ENCODE measurements at regions not wholly inside any gene's neighbourhood (a gene's known extent, or its start where the extent isn't known, plus 50 kb on each side); places are given as distances from the start of the nearest gene placed in this dataset.

DNA sequence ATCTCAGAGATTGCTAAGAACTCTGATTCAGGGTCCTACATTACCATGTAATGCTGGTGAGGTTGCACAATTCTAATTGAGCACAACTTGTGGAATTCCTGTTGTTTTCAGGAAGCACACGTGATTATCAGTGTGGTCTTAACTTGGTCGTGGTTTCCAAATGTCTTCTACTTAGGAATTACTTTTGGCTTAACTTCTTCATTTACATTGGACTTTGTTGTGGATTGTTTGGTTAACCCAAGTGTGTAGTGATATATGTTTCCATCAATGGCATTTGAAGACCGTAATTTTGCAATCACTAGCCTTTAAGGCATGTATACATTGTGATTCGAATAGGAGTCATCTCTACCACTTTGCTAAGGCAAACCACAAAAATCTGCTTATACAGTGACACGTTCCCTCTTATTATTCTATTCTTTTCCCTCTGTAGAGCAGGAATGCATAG, 373.3 kb downstream of the IRS1 start:
- DNase-seq = no peak

DNA sequence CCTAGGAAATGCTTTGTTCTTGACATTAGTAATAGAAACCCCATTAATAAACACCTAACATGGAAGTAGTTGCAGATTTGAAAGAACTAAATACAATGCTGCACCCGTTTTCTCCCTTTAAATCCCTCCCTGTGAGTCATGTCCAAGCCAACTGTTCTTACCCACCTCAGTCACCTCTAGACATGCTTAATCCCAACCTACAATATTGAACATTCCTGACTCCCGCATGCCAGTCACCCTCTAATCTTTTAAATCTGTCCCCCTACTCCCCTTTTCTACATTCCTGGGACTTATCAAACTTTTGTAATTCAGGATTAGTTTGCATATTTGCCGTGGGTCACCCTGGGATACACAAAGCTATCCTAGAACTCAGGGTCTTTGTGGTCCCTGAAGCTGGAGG, 374.6 kb downstream of the IRS1 start:
- no peak for DNase-seq

DNA sequence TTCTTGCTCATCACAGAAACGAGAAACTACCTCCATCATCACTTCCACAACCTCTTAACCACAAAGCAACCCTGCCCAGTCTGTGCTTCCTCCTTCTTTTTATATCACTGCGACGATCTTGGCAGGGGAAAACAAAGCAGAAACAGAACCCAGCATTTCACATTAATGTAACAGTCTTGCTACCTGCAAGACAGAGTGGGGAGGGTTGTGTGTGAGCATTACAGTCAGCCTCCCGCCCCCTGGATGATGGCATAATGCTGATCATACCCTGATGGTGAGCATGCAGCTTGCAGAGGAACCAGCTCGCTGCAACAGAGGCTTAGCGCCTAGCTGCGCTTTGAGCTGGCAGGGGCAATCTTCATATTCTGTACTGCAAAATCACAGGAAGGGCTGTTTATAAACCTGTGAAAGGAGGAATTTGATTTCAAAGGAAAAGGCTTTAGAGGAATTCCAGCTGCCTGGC, 376.1 kb downstream of the IRS1 start:
- peak; percentile 19 for DNase-seq

DNA sequence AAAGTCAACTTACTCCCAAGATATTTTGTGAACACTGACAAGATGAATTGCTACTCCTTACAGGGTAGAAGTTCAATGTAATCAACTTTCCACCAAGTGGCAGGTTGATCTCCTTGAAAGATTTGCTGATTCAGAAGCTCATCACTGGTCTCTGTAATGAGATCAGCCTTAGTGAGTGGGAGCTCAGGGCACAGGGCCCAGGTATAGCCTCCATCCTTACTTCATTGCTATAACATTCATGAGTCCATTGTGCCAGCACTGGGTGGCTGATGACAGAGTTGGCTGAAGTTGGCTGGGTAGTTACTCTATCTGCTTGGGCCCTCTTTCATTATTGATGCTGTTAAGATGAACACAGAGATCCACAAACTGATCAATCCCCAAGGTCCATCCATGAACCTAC, 379.0 kb downstream of the IRS1 start:
- DNase-seq = no peak

DNA sequence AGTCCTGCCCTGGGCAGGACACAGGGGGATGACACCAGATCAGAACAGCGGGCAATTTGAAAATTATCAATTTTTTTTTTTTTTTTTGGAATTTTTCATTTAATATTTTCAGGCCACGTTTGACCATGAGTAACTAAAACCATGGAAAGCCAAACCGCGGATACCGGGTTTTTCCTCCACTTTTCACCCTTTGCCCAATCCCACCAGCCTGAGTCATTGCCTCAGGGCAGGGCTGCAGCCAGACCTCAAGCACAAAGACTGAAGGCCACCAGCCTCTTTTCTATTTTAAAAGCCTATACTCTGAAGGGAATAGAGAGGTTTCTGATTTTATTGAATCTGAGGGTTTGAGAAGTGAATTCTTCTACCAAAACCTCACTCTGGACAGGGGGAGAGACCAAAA, 381.1 kb downstream of the IRS1 start:
- no peak for DNase-seq

DNA sequence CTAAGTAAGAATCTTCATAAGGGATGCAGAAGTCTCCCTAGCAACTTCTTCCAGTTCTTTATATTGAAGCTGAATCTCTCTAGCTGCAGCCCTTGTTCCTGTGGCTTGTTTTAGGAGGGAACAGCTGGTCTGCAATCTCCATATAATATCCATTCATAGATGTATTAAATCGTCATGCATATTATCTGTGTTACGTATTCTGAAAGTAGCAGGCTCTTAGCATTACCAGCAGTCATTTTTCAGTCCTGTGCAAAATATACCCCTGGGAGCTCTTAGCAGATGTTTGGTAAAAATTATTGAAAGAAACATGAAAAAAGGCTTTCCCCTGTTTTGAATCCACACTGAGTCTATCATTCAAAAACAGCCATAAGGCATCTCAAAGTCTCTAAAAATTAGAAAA, 385.3 kb downstream of the IRS1 start:
- no peak for DNase-seq

DNA sequence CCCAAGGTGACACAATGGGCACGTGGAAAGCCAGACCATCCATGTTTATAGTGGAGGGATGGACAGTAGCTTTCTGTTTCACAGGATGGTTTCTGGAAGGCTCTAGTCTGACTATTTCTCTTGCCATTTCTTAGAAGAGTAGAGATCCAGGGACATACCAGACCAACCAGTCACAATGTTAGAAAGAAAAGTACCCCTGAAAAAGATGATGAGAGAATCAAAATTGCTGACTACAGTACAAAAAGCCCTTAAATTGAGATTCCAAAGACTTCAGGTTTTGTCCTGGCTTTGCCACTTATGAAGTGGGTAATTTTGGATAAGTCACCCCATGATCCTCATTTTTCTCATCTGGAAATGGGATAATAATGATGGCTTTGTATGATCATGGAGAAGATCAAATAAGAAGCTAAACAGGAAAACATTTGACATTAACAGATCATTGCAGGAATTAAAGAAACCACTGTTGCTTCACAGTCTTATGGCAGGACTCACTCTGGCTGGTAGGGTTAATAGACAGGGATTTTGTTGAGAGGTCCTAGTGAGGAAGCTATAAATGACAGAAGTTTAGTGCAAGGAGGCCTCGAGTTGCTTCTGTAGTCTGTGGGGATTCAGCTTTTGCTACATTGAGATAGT, 386.0 kb downstream of the IRS1 start:
- DNase-seq = no peak

DNA sequence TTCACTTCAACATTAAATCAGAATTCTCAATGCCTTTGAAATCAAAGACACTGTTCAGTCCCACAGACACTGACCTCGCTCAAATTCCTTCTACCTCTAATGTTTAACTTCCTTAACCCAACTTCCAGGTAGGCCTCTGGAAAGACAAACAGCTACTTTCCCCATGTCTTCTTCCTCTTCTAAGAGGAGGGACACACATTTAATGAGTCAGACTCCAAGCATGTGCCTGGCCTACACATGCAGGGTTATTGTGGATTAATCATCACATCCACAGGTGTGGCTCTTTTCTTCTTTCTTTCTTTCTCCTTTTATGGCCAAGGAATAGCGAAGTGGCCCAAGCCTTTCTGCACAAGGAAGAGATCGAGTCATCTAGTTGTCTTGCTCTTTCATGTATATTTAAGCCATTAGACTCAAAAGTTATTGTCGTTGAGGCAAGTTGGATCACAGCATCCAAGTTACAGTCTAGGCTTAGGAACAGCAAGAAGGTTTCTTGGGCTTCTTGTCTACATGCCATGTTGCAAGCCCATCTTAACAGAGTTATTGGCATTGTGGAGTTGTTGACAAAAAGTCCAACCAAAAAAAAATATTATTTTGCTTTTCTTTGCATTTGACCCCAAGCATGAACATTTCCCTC, 387.8 kb downstream of the IRS1 start:
- DNase-seq = no peak

DNA sequence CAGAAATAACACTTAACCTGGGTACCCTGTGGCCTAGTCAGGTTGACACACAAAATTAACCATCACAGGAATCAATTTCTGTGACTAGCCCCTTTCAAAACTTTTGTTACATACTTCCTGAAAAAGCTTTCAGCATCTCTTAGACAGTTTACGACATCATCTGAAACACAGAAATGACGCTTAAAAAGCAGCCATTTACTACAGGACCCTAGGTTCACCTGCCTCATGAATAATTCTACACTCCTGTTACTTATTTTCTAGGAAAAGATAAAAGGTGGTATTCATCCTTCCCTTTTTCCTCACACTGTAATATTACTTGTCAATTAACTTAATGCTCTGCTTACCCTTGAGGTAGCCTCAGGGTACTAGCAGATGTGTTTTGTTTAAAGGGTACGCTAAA, 388.4 kb downstream of the IRS1 start:
- no peak for DNase-seq

DNA sequence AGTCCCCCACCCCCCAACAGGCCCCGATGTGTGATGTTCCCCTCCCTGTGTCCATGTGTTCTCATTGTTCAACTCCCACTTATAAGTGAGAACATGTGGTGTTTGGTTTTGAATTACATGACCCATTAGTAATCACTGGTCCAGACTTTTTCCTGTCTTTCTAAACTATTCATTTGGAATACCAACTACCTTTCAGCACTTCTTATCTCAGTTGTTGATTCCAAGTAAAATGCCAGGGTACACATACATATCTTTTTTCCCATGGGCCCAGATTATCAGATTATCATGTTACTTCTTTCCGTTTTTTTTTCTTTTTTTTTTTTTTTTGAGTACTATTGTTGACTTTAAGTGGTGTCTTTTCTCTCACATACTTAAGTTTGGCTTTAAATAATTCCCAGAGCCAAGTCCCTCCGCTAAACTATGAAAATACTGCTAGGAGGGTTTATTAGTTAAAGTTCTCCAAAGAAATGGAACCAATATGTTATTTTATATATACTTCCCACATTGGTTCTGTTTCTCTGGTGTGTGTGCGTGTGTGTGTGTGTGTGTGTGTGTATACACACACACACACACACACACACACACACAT, 389.3 kb downstream of the IRS1 start:
- DNase-seq = no peak

DNA sequence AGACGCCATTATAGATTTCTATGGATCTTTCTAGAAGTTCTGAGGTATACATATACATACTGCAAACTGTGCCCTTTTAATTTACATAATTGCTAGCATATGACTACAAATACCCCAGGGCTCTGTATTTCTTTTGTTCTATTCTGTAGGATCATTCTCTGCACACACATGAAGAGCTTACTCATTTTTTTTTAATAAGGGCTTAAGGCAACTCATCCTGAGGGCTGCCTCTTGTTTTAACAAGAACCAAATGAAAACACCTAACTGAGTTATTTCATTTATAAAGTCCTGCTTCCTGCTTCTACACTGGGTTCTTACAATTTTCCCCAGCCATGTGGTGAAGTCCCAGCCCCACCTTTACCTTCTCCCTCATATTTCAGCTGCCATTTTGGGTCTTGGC, 390.5 kb downstream of the IRS1 start:
- no peak for DNase-seq

DNA sequence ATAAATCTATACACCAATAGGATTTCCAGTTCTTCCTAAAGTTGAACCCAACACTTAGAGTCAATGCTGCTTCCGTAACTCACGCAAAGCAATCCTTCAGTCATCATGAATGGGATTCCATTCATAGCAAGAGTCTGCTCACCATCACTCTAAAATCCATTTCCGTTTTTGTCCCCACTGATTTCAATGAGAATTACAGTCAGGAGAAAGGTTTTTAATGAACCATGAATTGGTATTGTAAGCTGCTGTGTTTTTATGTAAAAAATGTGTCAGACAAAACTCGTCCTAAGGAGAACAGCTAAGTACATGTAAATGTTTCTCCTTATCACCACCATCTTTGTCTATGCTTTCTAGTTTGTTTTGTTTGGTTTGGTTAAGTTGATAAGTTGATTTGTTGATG, 391.5 kb downstream of the IRS1 start:
- no peak for DNase-seq

DNA sequence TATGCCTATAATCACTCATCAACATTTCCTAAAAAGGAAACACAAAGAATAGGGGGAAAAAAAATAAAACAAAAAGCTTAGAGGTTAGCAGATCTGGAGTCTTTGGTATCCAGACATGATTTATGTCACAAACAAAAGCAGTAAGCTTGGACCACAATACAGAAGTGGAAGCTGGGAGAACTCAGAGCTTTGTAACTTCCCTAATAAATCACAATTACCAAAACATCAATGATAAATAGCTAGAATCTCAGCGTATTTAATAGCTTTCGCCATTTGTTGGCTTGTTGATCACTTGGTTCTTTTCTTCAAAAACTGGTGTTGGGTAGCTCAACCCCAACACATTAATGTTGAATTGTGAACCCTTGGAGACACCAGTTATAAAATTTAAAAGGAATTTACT, 392.5 kb downstream of the IRS1 start:
- no peak for DNase-seq

DNA sequence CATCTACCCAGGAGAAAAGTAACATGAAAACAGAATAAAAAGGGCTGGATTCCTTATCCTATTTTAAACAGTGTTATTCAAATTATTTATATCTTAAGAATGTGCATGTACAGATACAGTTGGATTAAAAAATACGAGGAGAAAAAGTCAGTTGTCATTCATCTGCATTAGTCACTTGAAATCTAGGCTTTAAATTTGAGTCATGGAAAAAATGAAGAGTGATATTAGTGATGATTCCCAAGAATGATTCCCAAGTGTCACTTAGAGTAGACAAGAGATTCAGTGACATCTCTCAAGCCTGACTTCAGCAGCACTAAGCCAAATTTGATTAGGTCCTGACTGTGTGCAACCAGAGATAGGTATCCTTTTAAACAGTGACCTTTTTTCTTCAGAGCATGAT, 394.2 kb downstream of the IRS1 start:
- no peak for DNase-seq

DNA sequence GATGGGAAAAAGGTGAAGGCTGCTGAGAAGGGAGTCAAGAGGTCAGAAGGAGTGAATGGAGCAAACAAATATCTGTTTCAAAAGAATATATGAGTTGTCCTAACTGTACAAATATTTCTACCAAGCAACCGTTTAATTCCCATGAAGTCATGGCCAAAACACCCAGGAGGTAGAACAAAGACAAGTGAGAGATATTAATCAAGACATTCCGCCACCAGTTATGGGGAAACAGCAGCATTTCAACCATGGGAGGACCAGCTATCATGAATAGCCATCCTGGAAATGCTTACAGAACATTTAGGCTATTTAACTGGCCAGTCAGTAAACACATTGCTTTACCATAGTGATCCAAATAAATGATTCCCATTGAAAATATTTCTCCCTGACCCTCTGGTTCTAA, 396.3 kb downstream of the IRS1 start:
- DNase-seq = no peak

DNA sequence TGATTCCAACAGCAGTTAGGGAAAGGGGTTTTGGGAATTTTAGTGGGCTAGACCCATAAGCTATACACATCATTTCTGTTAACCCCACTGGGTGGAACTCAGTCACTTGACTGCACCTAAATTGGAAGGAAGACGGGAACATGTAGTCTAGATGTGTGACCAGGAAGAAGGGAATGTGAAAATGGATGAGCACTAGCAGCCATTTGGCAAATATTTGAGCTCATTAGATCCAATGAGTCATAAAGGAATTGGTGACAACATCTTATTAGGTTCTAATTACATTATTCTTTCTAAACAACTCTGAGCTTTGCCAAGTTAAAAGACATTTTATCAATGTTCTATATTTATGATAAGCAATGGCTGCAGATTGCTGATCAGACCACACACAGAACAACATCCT, 400.6 kb downstream of the IRS1 start:
- DNase-seq = no peak

DNA sequence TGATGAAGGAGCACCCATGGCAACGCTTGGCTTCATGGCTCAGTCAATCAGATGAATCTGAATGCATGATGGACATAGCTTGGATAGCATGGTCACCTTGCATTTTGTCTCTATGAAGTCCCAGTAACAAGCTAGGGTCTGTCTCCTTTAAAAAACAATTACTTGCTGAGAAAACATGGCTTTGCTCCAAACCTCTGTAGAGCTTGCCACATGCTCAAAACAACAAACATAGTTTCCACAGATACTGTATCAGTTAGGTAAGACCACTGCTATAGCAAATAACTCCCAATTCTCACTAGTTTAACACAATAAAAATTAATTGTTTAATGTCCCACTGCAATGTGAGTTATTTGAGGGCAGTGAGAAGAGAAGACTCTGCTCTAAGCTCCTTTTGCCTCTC, 401.0 kb downstream of the IRS1 start:
- DNase-seq = no peak

DNA sequence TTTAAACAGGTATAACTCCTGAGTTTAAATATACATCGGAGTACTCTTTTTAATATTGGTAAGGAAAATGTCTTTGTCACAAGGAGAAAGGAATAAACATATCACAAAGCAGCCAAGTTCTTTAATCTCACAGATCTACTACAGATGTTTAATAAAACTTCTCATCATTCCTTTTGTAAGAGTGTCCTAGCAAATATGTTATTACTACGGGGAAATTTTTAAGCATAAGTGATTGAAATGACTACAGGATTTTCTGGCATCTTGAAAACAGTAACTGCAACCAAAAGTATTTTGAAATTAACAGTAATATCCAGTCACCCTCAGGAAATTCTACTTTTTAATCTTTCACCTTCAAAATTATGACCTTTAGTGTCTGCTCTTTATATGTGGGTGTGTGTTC, 403.1 kb downstream of the IRS1 start:
- DNase-seq = no peak

DNA sequence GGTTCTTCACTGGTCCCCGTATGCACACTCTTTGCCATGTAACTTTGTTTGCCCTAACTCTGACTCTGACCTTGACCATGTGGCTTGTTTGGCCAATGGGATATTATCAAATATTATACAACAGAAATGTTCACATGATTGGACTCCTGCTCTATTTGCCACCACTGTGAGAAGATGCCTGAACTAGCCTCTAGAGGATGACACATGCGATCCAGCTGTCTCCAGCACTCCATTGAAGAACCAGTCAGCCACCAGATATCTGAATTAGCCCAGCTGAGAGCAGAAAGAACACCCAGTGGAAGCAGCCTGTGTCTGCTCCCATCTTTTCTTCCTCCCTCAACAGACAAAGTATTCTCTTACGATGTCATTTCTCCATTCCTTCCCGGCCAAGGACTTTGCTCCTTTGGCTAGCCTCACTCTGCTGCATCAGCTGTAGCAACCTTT, 412.1 kb downstream of the IRS1 start:
- no peak for DNase-seq

DNA sequence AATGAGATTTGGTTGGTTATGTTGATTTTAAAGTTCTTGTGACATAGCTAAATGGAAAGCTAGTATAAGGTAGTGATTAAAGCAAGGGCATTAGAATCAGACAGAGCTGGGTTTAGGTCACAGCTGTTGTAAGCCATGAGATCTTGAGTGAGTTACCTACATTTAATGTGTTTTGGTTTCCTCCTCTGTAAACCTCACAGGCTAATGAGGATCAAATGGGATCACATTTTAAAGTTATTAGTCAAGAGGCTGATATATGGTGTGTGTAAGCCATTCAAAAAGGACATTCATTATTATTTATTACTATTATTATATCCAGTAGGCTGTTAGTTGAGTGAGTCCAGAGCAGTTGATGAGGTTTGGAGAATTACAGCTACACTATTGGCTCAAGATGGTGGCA, 416.2 kb downstream of the IRS1 start:
- DNase-seq = no peak

DNA sequence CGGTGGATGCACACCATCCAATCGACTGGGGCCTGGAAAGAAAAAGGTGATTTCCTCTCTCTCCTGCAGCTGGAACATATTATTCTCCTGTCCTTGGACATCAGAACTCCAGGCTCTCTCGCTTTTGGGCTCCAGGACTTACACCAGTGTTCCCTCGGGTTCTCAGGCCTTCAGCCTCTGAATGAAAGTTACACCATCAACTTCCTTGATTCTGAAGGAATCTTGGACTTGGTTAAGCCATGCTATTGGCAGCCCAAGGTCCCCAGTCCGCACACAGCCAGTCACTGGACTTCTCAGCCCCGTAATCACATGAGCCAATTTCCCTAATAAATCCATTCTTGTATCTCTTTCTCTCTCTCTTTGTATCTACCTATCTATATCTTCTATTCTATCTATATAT, 418.9 kb downstream of the IRS1 start:
- no peak for DNase-seq

DNA sequence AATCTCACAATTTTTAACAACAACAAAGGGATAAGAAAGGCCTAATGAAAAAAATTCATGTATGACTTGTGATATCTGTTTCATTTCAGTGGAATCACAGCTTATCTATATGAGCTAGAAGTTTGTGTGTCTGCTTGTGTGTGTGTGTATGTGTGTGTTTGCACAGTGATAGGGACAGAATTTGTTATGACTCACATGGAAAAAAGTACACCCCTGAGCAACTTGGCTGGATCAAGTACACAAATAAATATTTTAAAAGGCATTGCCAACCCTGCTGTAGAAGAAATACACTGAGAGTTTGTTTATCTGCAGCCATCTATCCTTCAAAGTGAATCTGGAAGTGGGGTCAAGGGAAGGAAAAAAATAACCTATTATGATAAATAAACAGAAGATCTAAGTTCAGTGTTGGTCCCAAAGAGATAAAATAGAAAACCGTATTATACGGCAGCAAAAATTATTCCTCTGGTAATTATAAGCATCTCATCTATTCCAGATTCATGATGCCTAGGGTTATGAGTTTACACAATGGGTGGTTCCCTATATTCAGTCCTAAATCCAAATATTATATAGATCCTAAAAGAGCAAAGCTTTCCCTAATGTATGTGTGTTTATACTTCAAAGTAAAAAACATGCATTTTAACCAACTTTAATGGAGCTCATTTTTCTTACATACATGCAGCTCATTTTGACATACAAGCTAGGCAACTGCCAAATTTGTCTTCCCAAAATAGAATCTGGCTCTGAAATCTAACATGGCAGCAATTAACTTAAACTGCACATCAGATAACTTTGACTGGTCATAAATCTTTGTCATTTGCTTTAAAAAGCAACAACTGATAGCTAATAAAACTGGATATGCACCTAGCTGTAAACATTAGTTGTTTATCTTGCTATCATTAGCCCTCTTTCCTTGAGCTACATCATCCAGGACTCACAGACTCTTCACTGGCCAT, 420.6 kb downstream of the IRS1 start:
- no peak for DNase-seq

DNA sequence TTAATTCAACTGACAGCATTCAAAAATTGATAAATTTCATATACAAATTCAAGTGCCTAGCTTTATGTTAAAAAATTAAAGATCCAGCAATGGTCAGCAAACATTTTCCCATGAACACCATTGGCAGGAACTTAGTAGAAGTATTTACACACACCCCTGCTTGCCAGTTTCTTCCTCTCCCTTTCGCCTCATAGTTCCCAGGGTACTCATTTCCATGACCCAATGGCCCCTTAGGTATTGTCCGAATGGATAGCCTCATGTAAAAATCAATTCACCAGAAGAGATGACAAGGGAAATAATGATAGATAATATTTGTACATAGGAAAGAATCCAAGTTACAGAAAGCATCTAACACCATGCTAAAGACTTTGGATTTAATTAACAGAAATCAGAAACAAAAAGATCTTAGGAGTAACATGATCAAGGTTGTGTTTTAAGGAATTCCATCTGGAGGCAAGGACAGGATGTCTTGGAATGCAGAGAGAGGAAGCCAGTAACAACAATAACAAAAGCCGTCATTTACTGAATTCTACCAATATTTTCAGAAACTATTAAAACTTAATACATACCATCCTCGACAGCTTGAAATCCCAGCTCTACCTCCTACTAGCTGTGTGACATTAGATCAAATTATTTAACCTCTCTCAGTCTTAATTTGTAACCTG, 423.0 kb downstream of the IRS1 start:
- no peak for DNase-seq
